Rectal smooth muscle tissue (tissue), 1 donor: ENCODE measurements at regions not wholly inside any gene's neighbourhood (a gene's known extent, or its start where the extent isn't known, plus 50 kb on each side); places are given as distances from the start of the nearest gene placed in this dataset.

ENCODE experiments used
- H3K27ac ChIP-seq: one replicate; pipeline ENCODE4 v1.7.0; 2013; ENCODE audit warnings: low read depth, low read length, inconsistent platforms
- H3K27me3 ChIP-seq: one replicate; pipeline ENCODE4 v1.7.0; 2013; ENCODE audit warnings: low read length; ENCODE audit not compliant: control insufficient read depth, insufficient read depth
- H3K36me3 ChIP-seq: one replicate; pipeline ENCODE4 v1.7.0; 2013; ENCODE audit warnings: low read length; ENCODE audit not compliant: control insufficient read depth, insufficient read depth
- H3K4me1 ChIP-seq: one replicate; pipeline ENCODE4 v1.7.0; 2013; ENCODE audit warnings: low read length; ENCODE audit not compliant: control insufficient read depth, insufficient read depth
- H3K4me3 ChIP-seq: one replicate; pipeline ENCODE4 v1.7.0; 2013; ENCODE audit warnings: low read length
- H3K9ac ChIP-seq: one replicate; pipeline ENCODE4 v1.7.0; 2013; ENCODE audit warnings: low read length

DNA sequence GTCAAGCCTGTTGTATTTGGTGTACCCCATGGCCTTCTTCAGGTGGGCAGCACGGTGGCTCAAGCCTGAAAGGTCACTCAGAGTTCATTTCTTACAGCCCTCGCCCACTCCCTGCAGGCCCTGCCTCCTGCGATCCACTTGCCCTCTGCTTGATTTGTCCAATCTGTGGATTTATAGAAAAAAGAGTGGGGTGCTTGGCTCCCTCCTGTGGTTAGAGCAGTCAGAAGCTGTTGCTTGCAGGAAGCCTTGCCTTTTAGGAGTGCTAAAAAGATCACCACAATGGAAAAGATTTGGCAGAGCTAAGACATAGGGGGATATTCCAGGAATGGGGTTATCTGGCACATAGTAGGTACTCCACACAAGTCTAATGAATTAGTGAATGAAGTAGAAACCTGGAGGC, 108.0 kb upstream of the TRABD2B start:
- Histone ChIP-seq H3K9ac (no peak overlapping the region), H3K4me1 (no peaks in the 10 kb centered on the region), H3K27ac (no peak overlapping the region), H3K27me3 (no peaks in the 10 kb centered on the region), H3K36me3 (no peaks in the 10 kb centered on the region), H3K4me3 (no peak overlapping the region)

DNA sequence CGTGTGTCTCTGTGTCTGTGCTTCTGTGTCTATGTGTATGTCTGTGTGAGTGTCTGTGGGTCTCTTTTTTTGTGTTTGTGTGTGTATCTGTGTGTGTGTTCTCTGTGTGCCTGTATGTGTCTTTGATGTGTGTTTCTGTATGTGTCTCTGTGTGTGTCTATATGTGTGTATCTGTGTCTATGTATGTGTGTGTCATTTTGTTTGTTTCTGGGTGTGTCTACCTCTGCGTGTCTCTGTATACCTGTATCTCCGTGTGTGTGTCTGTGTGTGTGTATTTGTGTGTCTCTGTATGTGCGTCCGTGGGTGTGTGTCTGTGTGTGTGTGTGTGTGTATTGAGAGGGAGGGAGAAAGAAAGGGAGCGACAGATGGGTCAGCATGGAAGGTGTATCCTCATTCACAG, 106.3 kb upstream of the TRABD2B start:
- H3K4me1 ChIP-seq, result no peaks in the 10 kb centered on the region
- H3K27ac ChIP-seq, result no peak overlapping the region
- H3K9ac ChIP-seq, result no peak overlapping the region
- H3K4me3 ChIP-seq, result no peak overlapping the region
- no peaks in the 10 kb centered on the region for H3K27me3 ChIP-seq
- H3K36me3 ChIP-seq, result no peaks in the 10 kb centered on the region

GRCh38 chr1:48102766-48103165, 105.6 kb upstream of the TRABD2B start:
- no peak overlapping the region for H3K9ac ChIP-seq
- no peaks in the 10 kb centered on the region for H3K27me3 ChIP-seq
- H3K36me3 ChIP-seq, result no peaks in the 10 kb centered on the region
- no peak overlapping the region for H3K4me3 ChIP-seq
- no peaks in the 10 kb centered on the region for H3K4me1 ChIP-seq
- no peak overlapping the region for H3K27ac ChIP-seq

GRCh38 chr1:48099072-48099773, 102.0 kb upstream of the TRABD2B start:
- Histone ChIP-seq H3K4me3 (no peak overlapping the region), H3K36me3 (no peaks in the 10 kb centered on the region), H3K4me1 (no peaks in the 10 kb centered on the region), H3K27me3 (no peaks in the 10 kb centered on the region), H3K9ac (no peak overlapping the region), H3K27ac (no peak overlapping the region)

DNA sequence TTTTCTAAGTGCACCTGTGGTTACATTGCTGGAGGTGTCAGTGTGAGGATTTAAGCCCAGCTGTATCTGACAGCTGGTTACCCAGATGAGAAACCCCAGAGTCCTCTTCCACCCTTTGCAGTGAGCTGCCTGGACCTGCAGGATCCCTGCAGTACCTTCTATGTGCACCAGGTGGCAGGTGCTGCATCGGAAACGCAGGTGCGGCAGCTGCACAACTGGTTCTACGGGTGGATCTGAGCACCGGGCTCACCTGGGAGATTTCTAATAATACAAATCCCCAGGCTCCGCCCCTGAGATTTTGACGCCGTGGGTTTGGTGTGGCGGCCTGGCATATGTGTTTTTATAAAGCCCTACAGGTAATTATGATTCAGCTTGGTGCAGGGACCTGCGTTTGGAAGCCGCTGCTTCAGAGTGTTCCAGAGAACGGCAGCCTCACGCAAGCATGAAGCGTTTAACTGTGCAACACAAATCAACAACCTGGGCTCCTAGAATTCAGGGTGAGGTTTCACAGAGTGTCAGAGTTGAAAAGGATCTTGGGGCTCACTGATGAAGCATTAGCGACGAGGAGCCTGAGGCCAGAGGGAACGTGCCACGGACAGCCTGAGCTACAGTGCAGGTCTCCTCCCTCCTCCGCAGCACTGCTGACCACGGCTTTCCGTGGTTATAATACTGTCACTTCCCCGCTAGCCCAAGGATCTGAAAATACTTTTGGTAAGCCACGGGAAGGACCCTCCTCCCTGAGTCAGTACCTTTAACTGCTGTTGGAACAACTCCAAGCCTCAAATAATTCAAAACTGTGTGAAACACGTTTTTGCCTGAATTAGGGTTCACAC, 96.7 kb upstream of the TRABD2B start:
- no peaks in the 10 kb centered on the region for H3K36me3 ChIP-seq
- peaks cover 5% of the 10 kb centered on the region for H3K27me3 ChIP-seq
- H3K4me1 ChIP-seq, result no peaks in the 10 kb centered on the region
- peak overlapping the region; percentile 24 for H3K4me3 ChIP-seq
- H3K9ac ChIP-seq, result no peak overlapping the region
- no peak overlapping the region for H3K27ac ChIP-seq

DNA sequence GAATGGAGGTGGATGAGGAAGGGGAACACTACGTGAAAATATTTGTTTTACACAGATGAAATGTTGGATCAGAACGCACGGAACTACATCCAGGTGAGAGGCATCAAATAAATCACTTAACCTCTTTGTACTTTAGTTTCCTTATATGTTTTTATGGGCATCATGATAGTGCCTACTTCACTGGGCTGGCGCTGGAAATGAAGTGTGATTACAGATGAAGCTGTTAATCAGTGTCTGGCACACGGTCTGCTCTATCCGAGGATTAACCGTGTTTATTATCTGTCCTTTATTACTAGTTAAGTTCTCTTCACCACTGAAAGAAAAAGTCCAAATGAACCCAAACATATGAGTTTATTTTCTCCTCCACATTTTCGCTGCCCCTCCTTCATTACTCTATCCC, 96.0 kb upstream of the TRABD2B start:
- peaks cover 5% of the 10 kb centered on the region for H3K27me3 ChIP-seq
- no peaks in the 10 kb centered on the region for H3K36me3 ChIP-seq
- no peaks in the 10 kb centered on the region for H3K4me1 ChIP-seq
- no peak overlapping the region for H3K9ac ChIP-seq
- H3K27ac ChIP-seq, result no peak overlapping the region
- no peak overlapping the region for H3K4me3 ChIP-seq

DNA sequence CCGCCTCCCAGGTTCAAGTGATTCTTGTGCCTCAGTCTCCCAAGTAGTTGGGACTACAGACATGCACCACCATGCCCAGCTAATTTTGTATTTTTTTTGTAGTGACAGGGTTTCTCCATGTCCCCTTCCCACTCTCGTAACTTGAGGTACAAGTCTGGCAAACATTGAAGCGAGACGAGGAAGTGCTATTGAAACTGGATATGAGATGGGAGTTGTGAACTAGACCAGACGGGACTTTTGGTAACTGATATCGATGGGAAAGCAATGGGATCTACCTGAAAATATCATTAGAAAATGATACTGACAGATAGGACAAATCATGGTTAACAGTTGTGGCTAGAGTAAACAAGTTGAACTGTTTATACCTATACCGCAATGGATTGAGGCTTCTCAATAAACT, 95.2 kb upstream of the TRABD2B start:
- Histone ChIP-seq H3K36me3 (no peaks in the 10 kb centered on the region), H3K27me3 (peaks cover 5% of the 10 kb centered on the region)

DNA sequence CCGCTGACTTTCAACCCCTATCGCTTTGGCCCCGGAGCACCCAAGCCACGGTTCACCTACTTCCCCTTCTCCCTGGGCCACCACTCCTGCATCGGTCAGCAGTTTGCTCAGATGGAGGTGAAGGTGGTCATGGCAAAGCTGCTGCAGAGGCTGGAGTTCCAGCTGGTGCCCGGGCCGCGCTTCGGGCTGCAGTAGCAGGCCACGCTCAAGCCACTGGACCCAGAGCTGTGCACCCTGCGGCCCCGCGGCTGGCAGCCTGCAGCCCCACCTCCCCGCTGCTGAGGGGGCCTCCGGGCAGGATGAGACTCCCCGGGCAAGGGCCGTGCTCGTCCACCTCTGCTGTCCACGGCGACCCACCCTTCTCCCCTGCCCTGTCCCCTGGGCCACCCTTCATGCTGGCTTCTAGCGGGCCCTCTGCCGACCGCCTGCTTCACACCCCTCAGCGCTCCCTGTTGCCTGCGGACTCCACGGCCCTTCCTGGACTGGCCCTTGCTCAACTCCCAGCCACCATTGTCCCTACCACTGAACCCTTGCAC, 92.2 kb upstream of the TRABD2B start:
- H3K27ac ChIP-seq, result no peak overlapping the region
- peaks cover 5% of the 10 kb centered on the region for H3K27me3 ChIP-seq
- H3K9ac ChIP-seq, result no peak overlapping the region
- H3K4me1 ChIP-seq, result no peaks in the 10 kb centered on the region
- H3K4me3 ChIP-seq, result no peak overlapping the region
- no peaks in the 10 kb centered on the region for H3K36me3 ChIP-seq

More for the DNA sequence above, 95.2 kb upstream of the TRABD2B start:
- no peak overlapping the region for H3K9ac ChIP-seq
- H3K4me1 ChIP-seq, result no peaks in the 10 kb centered on the region
- H3K4me3 ChIP-seq, result no peak overlapping the region
- no peak overlapping the region for H3K27ac ChIP-seq

- Histone ChIP-seq H3K4me1 (no peaks in the 10 kb centered on the region), H3K9ac (no peak overlapping the region), H3K27me3 (no peaks in the 10 kb centered on the region), H3K36me3 (no peaks in the 10 kb centered on the region), H3K4me3 (no peak overlapping the region), H3K27ac (no peak overlapping the region)
Observed at GRCh38 chr1:48084826-48085225, 87.6 kb upstream of the TRABD2B start.

DNA sequence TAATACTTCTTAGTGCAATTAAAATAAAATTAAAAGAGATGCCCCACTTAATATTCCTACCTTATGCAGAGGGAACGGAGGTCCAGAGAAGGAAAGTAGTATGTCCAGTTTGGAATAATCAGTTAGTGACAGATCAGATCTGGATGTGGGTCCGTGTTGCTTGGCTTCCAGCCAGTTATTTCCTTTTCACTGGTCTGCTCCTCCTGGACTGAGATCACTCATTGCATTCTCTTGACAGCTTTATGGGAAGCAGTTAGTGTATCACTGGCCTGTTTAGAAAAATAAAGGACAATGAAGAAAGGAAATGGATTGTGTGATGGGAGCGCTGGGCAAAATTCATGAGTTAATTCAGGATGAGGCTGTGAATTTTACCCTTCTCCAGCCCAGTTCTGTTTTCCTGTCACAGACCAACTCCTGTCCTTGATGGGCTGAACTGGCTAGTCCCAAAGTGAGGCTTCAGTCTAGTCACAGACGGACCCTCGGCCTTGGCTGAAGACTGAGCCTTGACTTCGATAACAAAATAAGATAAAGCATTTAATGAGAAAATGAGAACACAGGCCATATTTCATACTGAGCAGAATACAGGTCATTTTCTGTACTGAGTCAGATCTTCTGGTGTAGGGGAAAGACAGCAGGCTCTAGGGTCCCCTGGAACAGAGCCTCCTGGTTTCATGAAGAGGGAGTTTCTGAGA, 85.2 kb upstream of the TRABD2B start:
- no peaks in the 10 kb centered on the region for H3K36me3 ChIP-seq
- H3K27ac ChIP-seq, result no peak overlapping the region
- no peak overlapping the region for H3K4me3 ChIP-seq
- no peaks in the 10 kb centered on the region for H3K27me3 ChIP-seq
- no peaks in the 10 kb centered on the region for H3K4me1 ChIP-seq
- H3K9ac ChIP-seq, result no peak overlapping the region

DNA sequence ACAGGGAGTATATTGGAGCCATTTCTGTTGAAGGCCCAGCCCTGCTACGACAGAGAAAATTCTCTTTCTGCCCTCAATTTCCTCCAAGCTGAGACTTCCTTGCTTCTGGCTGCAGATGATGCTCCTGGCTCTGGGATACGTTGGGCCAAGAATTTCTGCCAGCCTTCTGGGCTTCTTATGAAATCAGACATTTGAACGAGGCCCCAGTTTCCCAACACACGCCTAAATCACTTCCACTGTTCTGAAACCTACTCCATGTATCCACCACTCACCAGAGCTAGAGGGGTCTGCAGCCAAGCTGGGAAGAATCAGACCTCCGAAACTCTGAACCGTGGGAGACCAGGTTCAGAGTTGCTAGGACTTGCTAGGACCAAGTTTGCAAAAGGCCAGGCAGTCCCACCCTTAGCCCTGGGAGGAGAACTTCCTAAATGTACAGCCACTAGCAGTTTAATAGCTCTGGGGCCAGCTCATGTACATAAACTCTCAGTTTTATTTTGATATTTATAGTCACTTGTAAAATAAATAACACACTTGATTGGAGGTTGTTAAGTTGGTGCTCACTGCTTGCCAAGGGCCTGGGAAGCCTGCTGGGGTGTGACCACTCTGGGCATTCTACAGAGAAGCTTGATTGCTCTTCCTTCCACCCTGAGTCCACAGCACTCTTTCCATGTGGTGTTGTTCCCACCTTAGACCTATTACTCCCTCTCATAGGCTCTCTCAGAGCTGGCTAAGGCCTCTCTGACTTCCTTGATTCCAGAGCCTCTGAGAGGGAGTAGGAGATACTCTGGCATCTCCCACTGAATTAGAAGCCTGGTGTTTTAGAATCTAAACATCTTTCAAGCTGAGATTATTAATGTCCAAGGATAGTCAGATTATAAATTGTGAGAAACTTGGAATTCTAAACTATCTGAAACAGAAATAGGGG, 83.4 kb upstream of the TRABD2B start:
- Histone ChIP-seq H3K27me3 (no peaks in the 10 kb centered on the region), H3K4me1 (no peaks in the 10 kb centered on the region), H3K27ac (no peak overlapping the region), H3K9ac (no peak overlapping the region), H3K36me3 (no peaks in the 10 kb centered on the region), H3K4me3 (no peak overlapping the region)
